ENCODE measurements at regions not wholly inside any gene's neighbourhood (a gene's known extent, or its start where the extent isn't known, plus 50 kb on each side); places are given as distances from the start of the nearest gene placed in this dataset.

GRCh38 chr12:118855858-118856257, 125.5 kb upstream of the SRRM4 start (continued):
- TF ChIP-seq ZXDC (CRISPR knock-in tag; IDR thresholded peaks at IDR 0.05) = no peak
- TF ChIP-seq ZNF607 (CRISPR knock-in tag; IDR thresholded peaks at IDR 0.05; ENCODE audit: borderline replicate concordance) = no peak
- TF ChIP-seq, protein P1, sequence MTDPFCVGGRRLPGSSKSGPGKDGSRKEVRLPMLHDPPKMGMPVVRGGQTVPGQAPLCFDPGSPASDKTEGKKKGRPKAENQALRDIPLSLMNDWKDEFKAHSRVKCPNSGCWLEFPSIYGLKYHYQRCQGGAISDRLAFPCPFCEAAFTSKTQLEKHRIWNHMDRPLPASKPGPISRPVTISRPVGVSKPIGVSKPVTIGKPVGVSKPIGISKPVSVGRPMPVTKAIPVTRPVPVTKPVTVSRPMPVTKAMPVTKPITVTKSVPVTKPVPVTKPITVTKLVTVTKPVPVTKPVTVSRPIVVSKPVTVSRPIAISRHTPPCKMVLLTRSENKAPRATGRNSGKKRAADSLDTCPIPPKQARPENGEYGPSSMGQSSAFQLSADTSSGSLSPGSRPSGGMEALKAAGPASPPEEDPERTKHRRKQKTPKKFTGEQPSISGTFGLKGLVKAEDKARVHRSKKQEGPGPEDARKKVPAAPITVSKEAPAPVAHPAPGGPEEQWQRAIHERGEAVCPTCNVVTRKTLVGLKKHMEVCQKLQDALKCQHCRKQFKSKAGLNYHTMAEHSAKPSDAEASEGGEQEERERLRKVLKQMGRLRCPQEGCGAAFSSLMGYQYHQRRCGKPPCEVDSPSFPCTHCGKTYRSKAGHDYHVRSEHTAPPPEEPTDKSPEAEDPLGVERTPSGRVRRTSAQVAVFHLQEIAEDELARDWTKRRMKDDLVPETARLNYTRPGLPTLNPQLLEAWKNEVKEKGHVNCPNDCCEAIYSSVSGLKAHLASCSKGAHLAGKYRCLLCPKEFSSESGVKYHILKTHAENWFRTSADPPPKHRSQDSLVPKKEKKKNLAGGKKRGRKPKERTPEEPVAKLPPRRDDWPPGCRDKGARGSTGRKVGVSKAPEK (CRISPR knock-in tag; IDR thresholded peaks at IDR 0.05; ENCODE audit: borderline replicate concordance) = no peak
- TF ChIP-seq, protein P2, sequence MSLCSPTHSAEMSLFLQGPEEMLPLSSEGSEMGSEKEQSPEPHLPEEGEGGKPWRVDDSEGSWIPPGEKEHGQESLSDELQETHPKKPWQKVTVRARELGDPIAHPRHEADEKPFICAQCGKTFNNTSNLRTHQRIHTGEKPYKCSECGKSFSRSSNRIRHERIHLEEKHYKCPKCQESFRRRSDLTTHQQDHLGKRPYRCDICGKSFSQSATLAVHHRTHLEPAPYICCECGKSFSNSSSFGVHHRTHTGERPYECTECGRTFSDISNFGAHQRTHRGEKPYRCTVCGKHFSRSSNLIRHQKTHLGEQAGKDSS (CRISPR knock-in tag; IDR thresholded peaks at IDR 0.05; ENCODE audit: borderline replicate concordance, low read depth) = no peak
- TF ChIP-seq, protein P3, sequence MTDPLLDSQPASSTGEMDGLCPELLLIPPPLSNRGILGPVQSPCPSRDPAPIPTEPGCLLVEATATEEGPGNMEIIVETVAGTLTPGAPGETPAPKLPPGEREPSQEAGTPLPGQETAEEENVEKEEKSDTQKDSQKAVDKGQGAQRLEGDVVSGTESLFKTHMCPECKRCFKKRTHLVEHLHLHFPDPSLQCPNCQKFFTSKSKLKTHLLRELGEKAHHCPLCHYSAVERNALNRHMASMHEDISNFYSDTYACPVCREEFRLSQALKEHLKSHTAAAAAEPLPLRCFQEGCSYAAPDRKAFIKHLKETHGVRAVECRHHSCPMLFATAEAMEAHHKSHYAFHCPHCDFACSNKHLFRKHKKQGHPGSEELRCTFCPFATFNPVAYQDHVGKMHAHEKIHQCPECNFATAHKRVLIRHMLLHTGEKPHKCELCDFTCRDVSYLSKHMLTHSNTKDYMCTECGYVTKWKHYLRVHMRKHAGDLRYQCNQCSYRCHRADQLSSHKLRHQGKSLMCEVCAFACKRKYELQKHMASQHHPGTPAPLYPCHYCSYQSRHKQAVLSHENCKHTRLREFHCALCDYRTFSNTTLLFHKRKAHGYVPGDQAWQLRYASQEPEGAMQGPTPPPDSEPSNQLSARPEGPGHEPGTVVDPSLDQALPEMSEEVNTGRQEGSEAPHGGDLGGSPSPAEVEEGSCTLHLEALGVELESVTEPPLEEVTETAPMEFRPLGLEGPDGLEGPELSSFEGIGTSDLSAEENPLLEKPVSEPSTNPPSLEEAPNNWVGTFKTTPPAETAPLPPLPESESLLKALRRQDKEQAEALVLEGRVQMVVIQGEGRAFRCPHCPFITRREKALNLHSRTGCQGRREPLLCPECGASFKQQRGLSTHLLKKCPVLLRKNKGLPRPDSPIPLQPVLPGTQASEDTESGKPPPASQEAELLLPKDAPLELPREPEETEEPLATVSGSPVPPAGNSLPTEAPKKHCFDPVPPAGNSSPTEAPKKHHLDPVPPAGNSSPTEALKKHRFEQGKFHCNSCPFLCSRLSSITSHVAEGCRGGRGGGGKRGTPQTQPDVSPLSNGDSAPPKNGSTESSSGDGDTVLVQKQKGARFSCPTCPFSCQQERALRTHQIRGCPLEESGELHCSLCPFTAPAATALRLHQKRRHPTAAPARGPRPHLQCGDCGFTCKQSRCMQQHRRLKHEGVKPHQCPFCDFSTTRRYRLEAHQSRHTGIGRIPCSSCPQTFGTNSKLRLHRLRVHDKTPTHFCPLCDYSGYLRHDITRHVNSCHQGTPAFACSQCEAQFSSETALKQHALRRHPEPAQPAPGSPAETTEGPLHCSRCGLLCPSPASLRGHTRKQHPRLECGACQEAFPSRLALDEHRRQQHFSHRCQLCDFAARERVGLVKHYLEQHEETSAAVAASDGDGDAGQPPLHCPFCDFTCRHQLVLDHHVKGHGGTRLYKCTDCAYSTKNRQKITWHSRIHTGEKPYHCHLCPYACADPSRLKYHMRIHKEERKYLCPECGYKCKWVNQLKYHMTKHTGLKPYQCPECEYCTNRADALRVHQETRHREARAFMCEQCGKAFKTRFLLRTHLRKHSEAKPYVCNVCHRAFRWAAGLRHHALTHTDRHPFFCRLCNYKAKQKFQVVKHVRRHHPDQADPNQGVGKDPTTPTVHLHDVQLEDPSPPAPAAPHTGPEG (CRISPR knock-in tag; IDR thresholded peaks at IDR 0.05) = no peak
- TF ChIP-seq, protein P4, sequence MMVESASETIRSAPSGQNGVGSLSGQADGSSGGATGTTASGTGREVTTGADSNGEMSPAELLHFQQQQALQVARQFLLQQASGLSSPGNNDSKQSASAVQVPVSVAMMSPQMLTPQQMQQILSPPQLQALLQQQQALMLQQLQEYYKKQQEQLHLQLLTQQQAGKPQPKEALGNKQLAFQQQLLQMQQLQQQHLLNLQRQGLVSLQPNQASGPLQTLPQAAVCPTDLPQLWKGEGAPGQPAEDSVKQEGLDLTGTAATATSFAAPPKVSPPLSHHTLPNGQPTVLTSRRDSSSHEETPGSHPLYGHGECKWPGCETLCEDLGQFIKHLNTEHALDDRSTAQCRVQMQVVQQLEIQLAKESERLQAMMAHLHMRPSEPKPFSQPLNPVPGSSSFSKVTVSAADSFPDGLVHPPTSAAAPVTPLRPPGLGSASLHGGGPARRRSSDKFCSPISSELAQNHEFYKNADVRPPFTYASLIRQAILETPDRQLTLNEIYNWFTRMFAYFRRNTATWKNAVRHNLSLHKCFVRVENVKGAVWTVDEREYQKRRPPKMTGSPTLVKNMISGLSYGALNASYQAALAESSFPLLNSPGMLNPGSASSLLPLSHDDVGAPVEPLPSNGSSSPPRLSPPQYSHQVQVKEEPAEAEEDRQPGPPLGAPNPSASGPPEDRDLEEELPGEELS (CRISPR knock-in tag; IDR thresholded peaks at IDR 0.05) = no peak
- no peak for TF ChIP-seq POLR2AphosphoS2 (IDR thresholded peaks at IDR 0.05; ENCODE audit: low read depth, low read length)
- no peak for TF ChIP-seq ZNF879 (CRISPR knock-in tag; IDR thresholded peaks at IDR 0.05)
- TF ChIP-seq SP2 (CRISPR knock-in tag; IDR thresholded peaks at IDR 0.05) = no peak
- no peak for TF ChIP-seq ZBTB7B (CRISPR knock-in tag; IDR thresholded peaks at IDR 0.05)
- TF ChIP-seq, protein P5, sequence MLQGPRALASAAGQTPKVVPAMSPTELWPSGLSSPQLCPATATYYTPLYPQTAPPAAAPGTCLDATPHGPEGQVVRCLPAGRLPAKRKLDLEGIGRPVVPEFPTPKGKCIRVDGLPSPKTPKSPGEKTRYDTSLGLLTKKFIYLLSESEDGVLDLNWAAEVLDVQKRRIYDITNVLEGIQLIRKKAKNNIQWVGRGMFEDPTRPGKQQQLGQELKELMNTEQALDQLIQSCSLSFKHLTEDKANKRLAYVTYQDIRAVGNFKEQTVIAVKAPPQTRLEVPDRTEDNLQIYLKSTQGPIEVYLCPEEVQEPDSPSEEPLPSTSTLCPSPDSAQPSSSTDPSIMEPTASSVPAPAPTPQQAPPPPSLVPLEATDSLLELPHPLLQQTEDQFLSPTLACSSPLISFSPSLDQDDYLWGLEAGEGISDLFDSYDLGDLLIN (CRISPR knock-in tag; IDR thresholded peaks at IDR 0.05; ENCODE audit: borderline replicate concordance) = no peak
